ENCODE measurements at regions not wholly inside any gene's neighbourhood (a gene's known extent, or its start where the extent isn't known, plus 50 kb on each side); places are given as distances from the start of the nearest gene placed in this dataset.

- Histone ChIP-seq H3K4me1 (ENCODE audit: insufficient read depth, low read length) (peaks cover 6% of the 10 kb centered on the region), H3K36me3 (ENCODE audit: insufficient read depth, low read length) (no peaks in the 10 kb centered on the region), H3K27me3 (ENCODE audit: control insufficient read depth in 1 of 2, insufficient read depth in 2 of 2, low read length in 2 of 2) (no peaks in the 10 kb centered on the region), H3K27ac (ENCODE audit: low read depth in 1 of 2, low read length in 2 of 2) (no peak overlapping the region), H3K4me3 (ENCODE audit: low read length) (no peak overlapping the region), H3K9me3 (ENCODE audit: control insufficient read depth in 1 of 2, insufficient read depth in 1 of 2, low read length in 2 of 2) (no peaks in the 10 kb centered on the region)
- Mint-ChIP-seq H3K9me3 (no peaks in the 10 kb centered on the region), H3K27ac (no peak overlapping the region), H3K27me3 (no peaks in the 10 kb centered on the region), H3K4me1 (ENCODE audit: low read depth) (peaks cover 14% of the 10 kb centered on the region), H3K36me3 (ENCODE audit: low read depth) (no peaks in the 10 kb centered on the region), H3K4me3 (no peak overlapping the region)
- no peak for DNase-seq
- TF ChIP-seq CTCF (IDR thresholded peaks at IDR 0.05): no peak
- ChIA-PET CTCF (no interaction called here), POLR2A (no interaction called here)
- no peak for ATAC-seq (ENCODE audit: poor library complexity)
- intact Hi-C loops (cut with DNase I, micrococcal nuclease): no loop called here
These were observed 110.3 kb downstream of the CDH26 start for GRCh38 chr20:60068509-60068908.

GRCh38 chr20:60069656-60070055, 111.4 kb downstream of the CDH26 start:
- no peak overlapping the region for H3K4me3 ChIP-seq (ENCODE audit: low read length)
- peaks cover 9% of the 10 kb centered on the region for H3K4me1 Mint-ChIP-seq (ENCODE audit: low read depth)
- no peaks in the 10 kb centered on the region for H3K4me1 ChIP-seq (ENCODE audit: insufficient read depth, low read length)
- H3K27me3 Mint-ChIP-seq: no peaks in the 10 kb centered on the region
- H3K36me3 Mint-ChIP-seq (ENCODE audit: low read depth): no peaks in the 10 kb centered on the region
- no peak overlapping the region for H3K27ac ChIP-seq (ENCODE audit: low read depth in 1 of 2, low read length in 2 of 2)
- no peaks in the 10 kb centered on the region for H3K27me3 ChIP-seq (ENCODE audit: control insufficient read depth in 1 of 2, insufficient read depth in 2 of 2, low read length in 2 of 2)
- H3K4me3 Mint-ChIP-seq: no peak overlapping the region
- no peak overlapping the region for H3K27ac Mint-ChIP-seq
- POLR2A ChIA-PET: no interaction called here
- no peak for TF ChIP-seq CTCF (IDR thresholded peaks at IDR 0.05)
- H3K9me3 Mint-ChIP-seq: no peaks in the 10 kb centered on the region
- no peaks in the 10 kb centered on the region for H3K9me3 ChIP-seq (ENCODE audit: control insufficient read depth in 1 of 2, insufficient read depth in 1 of 2, low read length in 2 of 2)
- intact Hi-C loops (cut with DNase I, micrococcal nuclease): no loop called here
- no peak for ATAC-seq (ENCODE audit: poor library complexity)
- no peaks in the 10 kb centered on the region for H3K36me3 ChIP-seq (ENCODE audit: insufficient read depth, low read length)
- no peak for DNase-seq
- CTCF ChIA-PET: no interaction called here

- H3K27me3 Mint-ChIP-seq: no peaks in the 10 kb centered on the region
- intact Hi-C loops (cut with DNase I, micrococcal nuclease): no loop called here
- peaks cover 6% of the 10 kb centered on the region for H3K4me1 Mint-ChIP-seq (ENCODE audit: low read depth)
- no peak for ATAC-seq (ENCODE audit: poor library complexity)
- no peaks in the 10 kb centered on the region for H3K36me3 Mint-ChIP-seq (ENCODE audit: low read depth)
- H3K9me3 ChIP-seq (ENCODE audit: control insufficient read depth in 1 of 2, insufficient read depth in 1 of 2, low read length in 2 of 2): no peaks in the 10 kb centered on the region
- ChIA-PET CTCF (no interaction called here), POLR2A (no interaction called here)
- H3K27me3 ChIP-seq (ENCODE audit: control insufficient read depth in 1 of 2, insufficient read depth in 2 of 2, low read length in 2 of 2): no peaks in the 10 kb centered on the region
- H3K27ac ChIP-seq (ENCODE audit: low read depth in 1 of 2, low read length in 2 of 2): no peak overlapping the region
- no peak for DNase-seq
- H3K4me3 ChIP-seq (ENCODE audit: low read length): no peak overlapping the region
- H3K4me1 ChIP-seq (ENCODE audit: insufficient read depth, low read length): no peaks in the 10 kb centered on the region
- TF ChIP-seq CTCF (IDR thresholded peaks at IDR 0.05): no peak
- H3K36me3 ChIP-seq (ENCODE audit: insufficient read depth, low read length): no peaks in the 10 kb centered on the region
- H3K27ac Mint-ChIP-seq: no peak overlapping the region
- H3K9me3 Mint-ChIP-seq: no peaks in the 10 kb centered on the region
- no peak overlapping the region for H3K4me3 Mint-ChIP-seq
These were observed 112.6 kb downstream of the CDH26 start for GRCh38 chr20:60070791-60071190.

Measured in CD4-positive, alpha-beta T cell (primary cell).